ENCODE measurements at regions not wholly inside any gene's neighbourhood (a gene's known extent, or its start where the extent isn't known, plus 50 kb on each side); places are given as distances from the start of the nearest gene placed in this dataset.

DNA sequence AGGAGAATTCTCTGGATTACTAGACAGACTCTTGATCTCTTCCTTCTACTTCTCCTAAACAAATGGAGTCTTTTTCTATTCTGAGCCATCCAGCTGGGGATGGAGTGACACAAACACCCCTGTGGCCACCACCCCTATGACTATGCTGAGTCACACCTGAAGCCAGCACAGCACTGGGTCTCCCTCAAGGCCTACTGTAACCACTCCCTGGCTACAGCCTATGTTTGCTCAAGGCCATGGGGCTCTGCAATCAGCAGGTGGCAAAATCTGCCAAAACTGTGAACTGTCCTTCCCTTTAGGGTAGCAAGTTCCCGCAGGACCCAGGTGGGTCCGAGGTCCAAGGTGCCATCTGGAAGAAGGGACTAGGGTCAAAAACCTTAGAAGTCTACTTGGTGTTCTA is 132.3 kb downstream of the TINAG start:
- DNase-seq (ENCODE audit: low spot score), result no peak

DNA sequence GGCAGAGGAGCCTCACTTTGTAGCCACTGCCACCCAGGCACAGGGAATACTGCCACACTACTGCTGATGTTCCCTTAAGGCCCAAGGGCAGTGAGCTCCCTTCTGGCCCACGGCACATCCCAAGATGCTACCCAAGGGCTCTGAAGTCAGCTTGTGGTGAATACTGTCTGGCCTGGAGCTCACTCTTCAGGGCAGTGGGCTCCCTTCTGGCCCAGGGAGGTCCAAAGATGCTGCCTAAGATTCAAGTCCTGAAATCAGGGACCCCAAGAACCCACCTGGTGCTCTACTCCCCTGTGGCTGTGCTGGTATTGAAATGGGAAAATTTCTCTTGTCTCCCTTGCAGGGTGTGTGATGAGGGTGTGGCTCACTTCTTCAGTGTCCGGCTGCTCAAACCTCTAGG is 132.8 kb downstream of the TINAG start:
- DNase-seq (ENCODE audit: low spot score), result no peak

DNA sequence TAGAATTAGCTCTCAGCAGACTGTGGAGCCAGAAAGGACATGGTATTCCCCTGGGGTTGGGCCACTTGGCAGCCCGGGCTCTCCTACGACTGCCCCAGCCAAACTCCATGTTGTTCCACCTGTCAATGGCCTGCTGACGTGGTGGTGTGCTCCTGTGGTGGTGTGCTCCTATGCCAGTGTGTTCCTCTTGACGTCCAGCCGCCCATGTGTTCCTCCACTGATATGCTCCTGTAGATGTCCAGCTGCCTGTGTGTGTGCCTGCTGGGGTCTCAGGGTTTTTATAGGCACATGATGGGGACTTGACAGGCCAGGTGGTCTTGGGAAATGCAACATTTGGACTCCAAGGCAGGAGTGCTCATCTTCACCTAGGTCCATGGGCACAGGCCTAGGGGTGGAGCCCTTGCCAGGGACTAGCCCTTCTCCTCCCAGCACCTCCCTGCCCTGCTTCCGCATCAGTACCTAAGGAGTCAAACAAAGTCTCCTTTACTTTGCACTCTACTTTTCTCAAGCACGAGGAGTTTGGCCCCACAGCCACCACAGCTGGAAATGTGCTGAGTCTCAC is 133.5 kb downstream of the TINAG start:
- no peak for DNase-seq (ENCODE audit: low spot score)

DNA sequence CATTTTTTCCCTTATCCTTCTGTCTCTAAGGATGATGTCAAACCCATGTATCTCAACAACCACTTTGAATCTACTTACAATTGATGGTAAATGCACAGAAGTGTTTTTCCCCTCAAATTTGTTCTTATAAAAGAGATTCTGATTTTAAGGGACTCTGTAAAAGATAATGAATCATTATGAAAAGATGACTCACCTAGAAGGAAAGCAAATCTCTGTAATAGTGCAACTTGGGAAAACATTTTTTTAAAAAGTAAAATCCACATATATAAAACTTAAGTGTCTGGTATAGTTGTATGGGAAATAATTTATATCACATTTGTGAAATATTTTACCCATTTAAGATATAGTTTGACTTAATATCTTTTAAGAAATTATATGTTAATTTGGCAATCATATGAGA is 137.0 kb downstream of the TINAG start:
- no peak for DNase-seq (ENCODE audit: low spot score)

DNA sequence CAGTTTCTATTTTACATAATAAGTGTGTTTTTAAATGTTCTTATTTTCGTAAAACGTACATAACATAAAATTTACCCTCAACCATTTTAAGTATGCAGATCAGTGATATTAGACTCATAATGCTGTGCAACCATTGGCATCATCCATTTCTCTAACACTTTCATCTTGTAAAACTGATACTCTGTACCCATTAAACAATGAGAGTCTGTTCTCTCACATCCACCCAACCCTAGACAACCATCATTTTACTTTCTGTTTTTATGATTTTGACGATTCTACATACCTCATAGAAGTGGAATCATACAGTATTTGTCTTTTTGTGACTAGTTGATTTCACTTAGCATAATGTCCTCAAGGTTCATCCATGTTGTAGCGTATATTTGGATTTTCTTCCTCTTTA is 140.4 kb downstream of the TINAG start:
- DNase-seq (ENCODE audit: low spot score), result no peak

DNA sequence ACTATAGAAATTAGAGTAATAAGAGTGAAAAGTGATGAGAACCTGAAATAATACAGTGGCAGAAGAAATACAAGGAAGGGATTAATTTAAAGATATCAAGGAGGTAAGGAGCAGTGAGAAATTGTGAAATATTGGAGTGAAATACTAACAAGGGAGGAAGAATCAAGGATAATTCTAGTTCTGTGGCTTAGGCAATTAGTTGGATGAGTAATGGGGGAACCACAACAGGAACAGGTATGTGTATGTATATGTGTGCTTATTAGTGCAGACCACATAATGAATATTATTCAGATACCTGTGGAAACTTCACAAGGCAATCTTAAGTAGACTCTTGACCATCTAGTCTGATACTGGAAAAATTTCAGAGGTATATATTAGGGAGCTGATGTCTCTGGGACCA is 143.3 kb downstream of the TINAG start:
- DNase-seq (ENCODE audit: low spot score), result no peak

DNA sequence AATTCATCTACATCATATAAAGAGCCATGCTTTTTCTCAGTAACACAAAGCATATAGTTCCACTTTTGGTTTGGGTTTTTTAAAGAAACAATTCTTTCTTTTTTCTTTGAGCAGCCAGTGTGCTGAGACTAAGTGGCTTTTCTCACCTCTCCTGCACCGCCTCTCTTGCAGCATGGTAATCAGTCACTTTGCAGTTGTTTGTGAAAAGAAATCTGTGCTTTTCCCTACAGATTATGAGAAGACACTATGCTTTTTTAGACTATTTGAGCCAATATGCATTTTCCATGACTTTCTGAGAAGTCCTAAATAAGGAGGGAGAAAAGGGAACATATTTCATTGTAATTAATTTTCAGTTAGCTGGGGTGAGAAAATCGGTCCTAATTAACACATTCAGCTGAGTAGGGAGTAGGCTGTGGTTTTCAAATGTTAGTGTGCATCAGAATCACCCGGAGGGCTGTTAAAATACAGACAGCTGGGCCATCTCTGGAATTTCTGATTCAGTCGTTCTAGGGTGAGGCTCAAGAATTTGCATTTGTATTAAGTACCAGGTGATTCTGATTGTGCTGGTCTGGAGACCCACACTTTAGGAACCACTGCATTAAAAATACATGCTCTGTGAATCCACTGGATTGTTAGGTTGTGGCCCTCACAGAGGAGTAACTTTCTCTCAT is 155.2 kb downstream of the TINAG start:
- no peak for DNase-seq (ENCODE audit: low spot score)

DNA sequence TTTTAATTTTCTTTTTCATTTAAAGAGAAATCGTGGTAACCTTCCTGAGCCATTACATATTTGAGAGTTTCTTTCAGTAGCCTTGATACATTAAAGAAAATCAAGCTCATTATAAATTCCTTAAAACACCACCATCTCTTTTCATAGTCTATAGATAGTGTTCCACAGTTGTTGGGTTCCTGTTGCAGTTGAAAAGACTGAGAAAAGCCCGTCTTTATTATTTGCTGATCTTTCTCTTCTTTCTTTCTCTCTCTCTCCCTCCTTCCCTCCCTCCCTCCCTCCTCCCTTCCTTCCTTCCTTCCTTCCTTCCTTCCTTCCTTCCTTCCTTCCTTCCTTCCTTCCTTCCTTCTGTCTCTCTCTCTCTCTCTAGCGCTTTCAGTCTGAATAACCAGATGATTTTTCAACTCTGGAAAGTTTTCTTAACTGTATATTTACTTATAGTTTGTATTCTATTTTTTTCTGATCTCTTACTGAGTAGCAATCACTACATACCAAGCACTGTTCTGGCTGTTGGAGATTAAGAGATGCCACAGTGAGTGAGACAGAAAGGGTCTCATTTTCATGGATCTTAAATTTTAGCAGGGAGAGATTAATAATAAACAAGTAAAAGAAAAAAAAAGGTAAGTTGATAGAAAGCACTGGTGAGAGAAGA is 157.5 kb downstream of the TINAG start:
- no peak for DNase-seq (ENCODE audit: low spot score)

DNA sequence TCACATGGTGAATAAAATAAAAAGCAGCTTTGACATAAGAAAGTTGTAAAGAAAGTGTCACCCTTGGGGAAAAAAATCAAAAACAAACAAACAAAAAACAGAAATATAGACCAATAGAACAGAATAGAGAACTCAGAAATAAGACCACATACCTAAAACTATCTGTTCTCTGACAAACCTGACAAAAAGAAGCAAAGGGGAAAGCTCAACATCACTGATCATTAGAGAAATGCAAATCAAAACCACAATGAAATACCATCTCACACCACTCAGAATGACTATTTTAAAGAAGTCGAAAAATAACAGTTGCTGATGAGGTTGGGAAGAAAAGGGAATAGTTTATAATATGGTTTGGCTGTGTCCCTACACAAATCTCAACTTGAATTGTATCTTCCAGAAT is 159.1 kb downstream of the TINAG start:
- no peak for DNase-seq (ENCODE audit: low spot score)

DNA sequence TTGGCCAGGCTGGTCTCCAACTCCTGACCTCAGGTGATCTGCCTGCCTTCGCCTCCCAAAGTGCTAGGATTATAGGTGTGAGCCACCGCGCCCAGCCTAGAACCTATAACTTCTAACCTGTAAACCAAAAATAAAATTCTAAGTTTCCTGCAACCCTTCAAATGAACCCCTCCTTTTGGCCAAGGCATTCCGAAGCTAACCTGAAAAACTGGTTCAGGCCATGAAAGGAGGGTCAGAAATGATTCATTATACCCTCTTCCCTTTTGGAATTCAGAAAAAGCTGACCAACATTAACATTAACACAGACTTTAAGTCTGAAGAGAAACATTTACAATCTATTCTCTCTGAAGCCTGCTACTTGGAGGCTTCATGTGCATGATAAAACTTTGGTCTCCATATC is 165.1 kb downstream of the TINAG start:
- no peak for DNase-seq (ENCODE audit: low spot score)

DNA sequence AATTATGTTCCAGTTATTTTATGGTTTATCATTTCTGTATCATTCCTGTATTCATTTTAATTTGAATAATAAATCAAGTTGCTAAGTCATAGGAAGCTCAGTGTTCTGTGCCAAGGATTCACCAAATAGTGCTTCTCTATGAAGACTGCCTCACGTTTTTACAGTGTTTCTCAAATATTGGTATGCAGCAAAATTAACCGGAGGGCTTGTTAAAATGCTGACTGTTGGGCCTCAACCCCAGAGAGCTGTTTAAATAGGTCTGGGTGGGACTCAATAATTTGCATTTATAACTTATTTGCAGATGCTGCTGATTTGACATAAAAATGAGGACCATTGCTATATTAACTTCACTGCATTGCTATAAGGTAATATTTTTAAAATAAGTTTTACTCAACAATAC is 166.7 kb downstream of the TINAG start:
- DNase-seq (ENCODE audit: low spot score), result no peak

DNA sequence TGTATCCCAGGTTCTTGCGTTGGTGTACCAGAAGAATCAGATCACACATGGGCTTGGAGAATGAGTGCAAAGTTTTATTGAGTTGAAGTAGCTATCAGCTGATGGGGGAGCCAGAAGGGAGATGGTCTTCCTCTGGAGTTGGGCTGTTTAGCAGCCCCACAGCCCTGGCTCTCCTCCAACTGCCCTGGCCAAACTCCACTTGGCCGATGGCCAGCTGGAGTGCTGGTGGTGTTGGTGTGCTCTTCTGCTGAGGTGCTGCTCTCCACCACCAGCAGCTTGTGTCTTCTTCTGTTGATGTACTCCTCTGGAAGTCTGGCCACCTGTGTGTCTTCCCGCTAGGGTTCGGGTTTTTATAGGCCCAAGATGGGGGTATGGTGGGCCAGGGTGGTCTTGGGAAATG is 172.8 kb downstream of the TINAG start:
- DNase-seq (ENCODE audit: low spot score), result no peak

DNA sequence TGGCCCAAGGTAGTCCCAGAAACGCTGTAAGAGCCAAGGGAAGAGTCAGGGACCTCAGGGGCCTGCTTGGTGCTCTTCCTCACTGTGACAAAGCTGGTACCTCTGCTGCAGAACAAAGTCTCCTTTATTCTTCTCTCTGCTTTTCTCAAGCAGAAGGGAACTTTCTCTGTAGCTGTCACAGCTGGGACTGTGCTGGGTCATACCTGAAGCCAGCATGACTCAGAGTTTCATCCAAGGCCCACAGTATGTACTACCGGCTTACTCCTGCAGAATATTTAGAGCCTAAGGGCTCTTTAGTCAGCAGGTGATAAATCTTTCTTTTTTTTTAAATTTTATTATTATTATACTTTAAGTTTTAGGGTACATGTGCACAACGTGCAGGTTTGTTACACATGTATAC is 183.2 kb downstream of the TINAG start:
- DNase-seq (ENCODE audit: low spot score), result no peak

DNA sequence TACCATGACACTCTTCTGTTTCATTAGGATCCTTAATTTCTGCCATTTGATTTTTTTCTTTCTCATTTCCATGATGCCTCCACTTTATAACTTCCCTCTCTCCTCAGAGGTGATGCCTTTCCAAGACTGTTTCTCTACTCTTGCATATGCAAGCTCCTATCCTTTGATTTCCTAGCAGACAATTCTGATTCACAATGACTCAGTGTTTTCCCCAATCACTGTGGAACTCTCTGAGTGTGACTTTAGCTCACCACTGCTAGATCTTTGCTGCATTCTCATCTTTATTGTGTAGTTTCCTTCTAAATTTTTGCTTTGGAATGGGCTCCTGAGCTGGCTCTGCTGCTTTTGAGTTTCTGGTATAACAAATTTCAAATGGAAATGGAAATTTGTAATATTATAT is 184.9 kb downstream of the TINAG start:
- DNase-seq (ENCODE audit: low spot score), result no peak

DNA sequence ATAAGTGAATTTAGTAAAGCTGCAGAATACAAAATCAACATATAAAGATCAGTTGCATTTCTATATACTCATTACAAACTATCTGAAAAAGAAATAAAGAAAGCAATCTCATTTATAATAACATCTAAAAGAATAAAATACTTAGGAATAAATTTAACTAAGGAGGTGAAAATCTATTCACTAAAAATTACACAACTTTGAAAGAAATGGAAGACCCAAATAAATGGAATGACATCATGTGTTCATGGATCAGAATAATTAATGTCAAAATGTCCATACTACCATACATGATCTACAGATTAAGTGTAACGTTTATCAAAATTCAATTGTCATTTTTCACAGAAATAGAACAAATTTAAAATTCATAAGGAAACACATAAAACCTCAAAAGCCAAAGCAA is 194.9 kb downstream of the TINAG start:
- no peak for DNase-seq (ENCODE audit: low spot score)

DNA sequence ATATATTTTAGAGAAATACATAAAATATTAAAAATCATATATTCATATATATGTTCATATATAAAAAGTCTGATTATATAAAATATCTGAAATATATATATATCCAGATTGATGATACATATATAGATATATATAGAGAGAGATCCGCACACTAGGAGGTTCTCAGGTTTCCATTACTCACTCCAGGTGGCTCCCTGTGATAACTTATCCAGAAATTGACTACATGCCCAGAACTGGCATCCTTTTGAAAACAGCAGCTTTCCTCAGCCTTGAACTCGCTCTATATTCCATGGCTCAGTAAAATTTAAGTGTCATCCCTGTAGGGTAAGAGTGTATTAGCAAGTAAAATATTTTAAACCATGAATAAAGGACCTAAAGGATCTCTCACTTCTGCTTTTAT is 206.8 kb downstream of the TINAG start:
- no peak for DNase-seq (ENCODE audit: low spot score)

DNA sequence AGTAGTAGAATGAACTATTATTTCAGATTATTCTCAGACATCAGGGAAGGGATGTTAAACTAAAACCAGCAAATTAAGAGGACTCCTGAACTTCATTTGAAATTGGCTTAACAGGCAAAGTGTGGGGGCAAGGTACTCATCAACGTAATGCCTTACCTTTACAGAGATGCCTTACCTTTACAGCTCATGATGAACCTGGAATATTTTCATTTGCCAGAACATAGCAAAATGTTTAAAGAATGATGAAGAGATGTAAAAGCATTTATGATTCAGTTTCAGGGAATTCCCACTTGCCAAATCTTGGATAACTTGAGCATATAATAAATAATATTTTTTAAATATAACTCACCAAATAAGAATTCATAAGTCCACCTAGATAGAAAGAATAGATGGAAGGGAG is 207.5 kb downstream of the TINAG start:
- DNase-seq (ENCODE audit: low spot score), result no peak

DNA sequence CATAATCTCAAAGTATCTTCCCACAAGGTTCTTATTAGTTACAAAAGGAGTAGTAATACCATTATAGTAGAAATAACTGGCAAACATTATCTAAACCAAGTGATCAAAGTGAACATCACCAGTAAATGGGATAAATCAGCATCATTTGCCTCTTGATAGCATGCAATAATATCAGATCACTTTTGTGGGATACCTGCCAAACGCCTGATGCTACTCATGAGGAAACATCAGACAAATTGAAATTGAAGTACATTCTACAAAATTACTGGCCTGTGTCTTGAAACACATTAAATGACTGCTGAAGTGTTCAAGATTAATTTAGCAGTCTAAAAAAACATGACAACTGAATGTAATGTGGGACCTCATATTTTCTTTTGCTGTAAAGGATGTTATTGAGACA is 208.1 kb downstream of the TINAG start:
- DNase-seq (ENCODE audit: low spot score), result no peak

DNA sequence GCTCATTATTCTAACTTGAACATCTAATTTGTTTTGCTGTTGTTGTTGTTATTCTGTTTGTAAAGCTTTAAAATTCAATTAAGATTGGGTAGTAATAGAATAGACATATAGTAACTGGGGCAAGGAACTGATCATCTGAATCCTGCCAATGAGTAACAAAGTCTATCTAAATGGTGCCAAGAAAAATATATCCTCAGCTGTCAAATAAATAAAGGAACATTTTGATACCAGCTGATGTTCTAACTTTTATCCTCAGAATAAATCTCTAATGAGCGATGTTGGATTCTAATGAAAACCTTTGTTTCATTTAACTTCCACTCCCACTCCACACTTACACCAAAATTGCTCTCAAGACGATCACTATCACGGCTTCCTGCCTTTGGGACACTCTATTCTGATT is 210.9 kb downstream of the TINAG start:
- no peak for DNase-seq (ENCODE audit: low spot score)

DNA sequence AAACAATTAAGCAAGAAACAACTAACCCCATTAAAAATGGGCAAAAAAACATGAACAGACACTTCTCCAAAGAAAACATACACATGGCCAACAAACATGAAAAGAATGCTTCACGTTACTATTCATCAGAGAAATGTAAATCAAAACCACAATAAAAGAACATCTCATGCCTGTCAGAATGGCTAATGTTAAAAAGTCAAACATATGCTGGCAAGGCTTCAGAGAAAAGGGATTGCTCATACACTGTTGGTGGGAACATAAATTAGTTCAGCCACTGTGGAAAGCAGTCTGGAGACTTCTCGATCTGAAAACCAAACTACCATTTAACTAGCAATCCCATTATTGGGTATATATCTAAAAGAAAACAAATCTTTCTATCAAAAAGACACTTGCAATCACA is 217.5 kb downstream of the TINAG start:
- no peak for DNase-seq (ENCODE audit: low spot score)

DNA sequence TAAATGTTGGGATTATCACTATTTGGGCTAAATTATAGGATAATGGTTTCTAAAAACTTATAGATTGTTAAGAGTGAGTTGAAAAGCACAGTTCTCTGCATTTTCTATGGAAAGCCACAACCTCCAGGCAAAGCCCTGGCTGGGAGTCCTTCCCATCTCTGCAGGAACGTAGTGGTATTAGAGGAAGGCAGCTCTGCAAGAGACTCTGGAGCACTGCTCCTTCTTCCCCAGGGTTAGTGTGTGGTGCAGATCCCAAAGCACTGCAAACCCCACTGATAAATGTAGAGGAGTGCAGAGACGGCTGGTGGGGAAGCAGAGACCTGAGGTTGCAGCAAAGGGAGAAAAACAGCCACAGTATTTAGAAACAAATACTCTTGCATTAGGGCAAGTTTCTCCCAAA is 225.3 kb downstream of the TINAG start:
- DNase-seq (ENCODE audit: low spot score), result no peak

DNA sequence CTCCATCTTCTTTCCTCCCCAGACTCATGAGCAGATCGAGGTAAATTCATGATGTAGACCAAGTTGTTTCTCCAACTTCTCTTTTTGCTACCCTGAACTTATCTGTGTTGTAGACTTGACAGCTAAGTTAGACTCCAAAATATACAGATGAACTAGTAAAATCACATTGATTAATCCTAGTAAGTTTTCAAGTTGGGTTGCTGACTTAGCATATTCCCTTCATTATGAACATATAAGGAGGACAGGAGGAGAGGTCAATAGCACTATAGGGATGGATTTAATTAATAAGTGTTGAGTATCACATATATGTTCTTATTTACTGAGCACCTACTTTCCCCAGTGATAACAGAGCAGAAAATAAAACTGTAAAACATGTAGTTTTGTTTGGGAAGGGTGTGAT is 227.3 kb downstream of the TINAG start:
- no peak for DNase-seq (ENCODE audit: low spot score)

DNA sequence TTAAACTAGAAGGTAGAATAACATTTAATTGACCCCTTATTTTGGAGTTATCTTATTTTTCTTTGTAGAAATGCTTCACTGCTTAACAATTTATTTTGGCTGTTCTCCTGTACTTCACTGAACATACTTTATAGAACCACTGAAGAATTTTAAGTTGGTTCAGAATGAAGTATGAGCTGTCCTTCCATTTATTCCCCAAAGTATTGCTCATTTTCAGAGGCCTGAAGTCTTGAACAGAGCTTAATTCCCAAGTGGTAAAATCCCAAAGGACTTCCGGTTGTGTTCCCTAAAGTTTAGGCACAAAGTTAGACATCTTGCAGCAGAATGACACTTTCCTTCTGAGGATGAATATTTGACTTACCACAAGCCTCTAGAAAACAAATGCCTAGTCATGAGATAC is 233.3 kb downstream of the TINAG start:
- no peak for DNase-seq (ENCODE audit: low spot score)

DNA sequence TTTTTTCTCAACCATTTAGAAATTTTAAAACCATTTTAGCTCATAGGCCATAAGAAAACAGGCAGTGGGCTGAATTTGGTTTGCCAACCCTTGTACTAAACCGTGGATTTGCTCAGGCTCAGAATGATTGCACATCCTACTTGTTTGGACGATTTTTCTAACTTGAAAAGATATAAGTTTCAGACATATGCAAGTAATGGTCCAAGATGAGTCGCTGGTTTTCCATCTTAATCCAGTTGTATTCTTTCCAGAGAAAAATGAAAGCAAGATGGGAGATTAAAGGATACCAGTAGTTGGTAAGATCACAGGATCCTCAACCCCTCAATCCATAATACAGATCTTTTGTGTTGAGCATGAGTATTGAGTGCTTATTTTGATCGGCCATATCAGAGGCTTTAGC is 250.9 kb downstream of the TINAG start:
- no peak for DNase-seq (ENCODE audit: low spot score)

All from iPS-NIHi11 (cell line).